Right ventricle myocardium superior (tissue), 1 donor: ENCODE measurements at regions not wholly inside any gene's neighbourhood (a gene's known extent, or its start where the extent isn't known, plus 50 kb on each side); places are given as distances from the start of the nearest gene placed in this dataset.

ENCODE experiments used
- ATAC-seq: fragments of 200-7000 bp; cut with Tn5 transposase; one replicate; pipeline ENCODE4 v1.9.1; 2020; ENCODE audit warnings: mild to moderate bottlenecking; ENCODE audit not compliant: poor library complexity
- DNase-seq: peaks from one replicate; pipeline ENCODE4 v3.0.0-alpha.2; 2020
- intact Hi-C: fragments of 100-400 bp; cut with DNase I; formaldehyde crosslinking; loops from one replicate; pipeline ENCODE4 v1.11.2; 2022
- donor health status: DM: no; HTN: yes; CAD: no; lungs with severe emphysema.

- intact Hi-C loops, result no loop called here
- no peak for ATAC-seq
Measured at GRCh38 chr20:51154708-51155690, 132.1 kb upstream of the KCNG1 start.

GRCh38 chr20:51153867-51154707 lies 131.2 kb upstream of the KCNG1 start:
- no peak for ATAC-seq
- intact Hi-C loops, result no loop called here
- DNase-seq, result no peak

More at GRCh38 chr20:51154708-51155690, 132.1 kb upstream of the KCNG1 start:
- no peak for DNase-seq

- intact Hi-C loops, result no loop called here
- no peak for DNase-seq
- ATAC-seq, result no peak
Measured at GRCh38 chr20:51148941-51149340, 126.0 kb upstream of the KCNG1 start.

- no peak for DNase-seq
- ATAC-seq, result no peak
- intact Hi-C loops, result no loop called here
Measured at GRCh38 chr20:51144476-51144875, 121.6 kb upstream of the KCNG1 start.

- intact Hi-C loops, result no loop called here
- ATAC-seq (no peak), DNase-seq (no peak)
Measured at GRCh38 chr20:51143652-51144051, 120.7 kb upstream of the KCNG1 start.

- no peak for ATAC-seq
- intact Hi-C loops, result no loop called here
Measured at GRCh38 chr20:51142448-51142847, 119.5 kb upstream of the KCNG1 start.

GRCh38 chr20:51140671-51141070 lies 117.8 kb upstream of the KCNG1 start:
- no peak for ATAC-seq
- intact Hi-C loops, result no loop called here
- DNase-seq, result no peak

More at GRCh38 chr20:51142448-51142847, 119.5 kb upstream of the KCNG1 start:
- no peak for DNase-seq

GRCh38 chr20:51139891-51140290 lies 117.0 kb upstream of the KCNG1 start:
- no peak for DNase-seq
- intact Hi-C loops, result no loop called here
- no peak for ATAC-seq

- no peak for DNase-seq
- intact Hi-C loops, result no loop called here
- no peak for ATAC-seq
Measured at GRCh38 chr20:51138576-51138975, 115.7 kb upstream of the KCNG1 start.

GRCh38 chr20:51137461-51137860 lies 114.6 kb upstream of the KCNG1 start:
- ATAC-seq (no peak), DNase-seq (no peak)
- intact Hi-C loops, result no loop called here

GRCh38 chr20:51135926-51136715 lies 113.2 kb upstream of the KCNG1 start:
- intact Hi-C loops, result no loop called here
- DNase-seq (no peak), ATAC-seq (no peak)

- DNase-seq (no peak), ATAC-seq (no peak)
- intact Hi-C loops, result no loop called here
Measured at GRCh38 chr20:51134405-51134804, 111.5 kb upstream of the KCNG1 start.

- intact Hi-C loops, result no loop called here
- DNase-seq (no peak), ATAC-seq (no peak)
Measured at GRCh38 chr20:51132279-51132678, 109.4 kb upstream of the KCNG1 start.

- DNase-seq (no peak), ATAC-seq (no peak)
- intact Hi-C loops, result no loop called here
Measured at GRCh38 chr20:51131811-51132210, 108.9 kb upstream of the KCNG1 start.

- ATAC-seq, result no peak
- no peak for DNase-seq
- intact Hi-C loops, result no loop called here
Measured at GRCh38 chr20:51129147-51129776, 106.4 kb upstream of the KCNG1 start.

- ATAC-seq (no peak), DNase-seq (no peak)
- intact Hi-C loops, result no loop called here
Measured at GRCh38 chr20:51128198-51128597, 105.3 kb upstream of the KCNG1 start.

- intact Hi-C loops, result no loop called here
- no peak for DNase-seq
- ATAC-seq, result no peak
Measured at GRCh38 chr20:51127713-51128112, 104.8 kb upstream of the KCNG1 start.

- DNase-seq (no peak), ATAC-seq (no peak)
- intact Hi-C loops, result no loop called here
Measured at GRCh38 chr20:51126337-51126736, 103.4 kb upstream of the KCNG1 start.
